OCI-LY7 (cell line): ENCODE measurements at regions not wholly inside any gene's neighbourhood (a gene's known extent, or its start where the extent isn't known, plus 50 kb on each side); places are given as distances from the start of the nearest gene placed in this dataset.

ENCODE experiments used
- BruUV-seq: library from RNA; stranded (reverse); fragments of 400-500 nt; replicated peaks from 2 replicates; lab custom pipeline; 2021; lab: Mats Ljungman, UMichigan
- CTCF ChIA-PET: fragments of 300-600 bp; sonication (Branson Sonifier 250); formaldehyde crosslinking; loops from one replicate; lab custom pipeline; 2022; ENCODE audit warnings: antibody characterized with exemption; ENCODE audit not compliant: unreplicated experiment; lab: Charles Lee
- POLR2A ChIA-PET: fragments of 300-600 bp; sonication (Branson Sonifier 250); formaldehyde crosslinking; loops from one replicate; lab custom pipeline; 2022; ENCODE audit warnings: antibody characterized with exemption; lab: Charles Lee
- DNase-seq: peaks from one replicate; pipeline ENCODE4 v3.0.0-alpha.2; 2015; ENCODE audit warnings: low spot score
- H2AFZ ChIP-seq: fragments of 200-600 bp; sonication (generic), shearing (Covaris generic); 2 replicates; pipeline ENCODE4 v1.6.1; 2014; ENCODE audit warnings: mild to moderate bottlenecking, antibody characterized with exemption, low read length, moderate library complexity
- H3K27ac ChIP-seq: fragments of 200-600 bp; sonication (generic); 2 replicates; pipeline ENCODE4 v1.5.1; 2014; ENCODE audit warnings: mixed run types, low read depth, mild to moderate bottlenecking, moderate library complexity, low read length, inconsistent platforms; ENCODE audit not compliant: poor library complexity, severe bottlenecking
- H3K36me3 ChIP-seq: fragments of 200-600 bp; sonication (generic); 2 replicates; pipeline ENCODE4 v1.6.1; 2014; ENCODE audit warnings: mild to moderate bottlenecking, antibody characterized with exemption, low read length, moderate library complexity, mixed read lengths; ENCODE audit not compliant: insufficient read depth
- H3K4me1 ChIP-seq: fragments of 200-600 bp; sonication (generic); 2 replicates; pipeline ENCODE4 v1.5.1; 2014; ENCODE audit warnings: mild to moderate bottlenecking, low read length; ENCODE audit not compliant: insufficient read depth, poor library complexity, severe bottlenecking
- H3K4me2 ChIP-seq: fragments of 200-600 bp; sonication (generic); 2 replicates; pipeline ENCODE4 v1.6.1; 2014; ENCODE audit warnings: mild to moderate bottlenecking, low read length
- H3K4me3 ChIP-seq: fragments of 200-600 bp; sonication (generic); 2 replicates; pipeline ENCODE4 v1.5.1; 2014; ENCODE audit warnings: mild to moderate bottlenecking, low read depth, low read length; ENCODE audit not compliant: poor library complexity, severe bottlenecking
- H3K79me2 ChIP-seq: fragments of 200-600 bp; sonication (generic); 2 replicates; pipeline ENCODE4 v1.6.1; 2016; ENCODE audit warnings: low read depth, mild to moderate bottlenecking, low read length, moderate library complexity, mixed read lengths; ENCODE audit not compliant: insufficient read depth
- H3K9me2 ChIP-seq: fragments of 200-600 bp; sonication (generic); 2 replicates; pipeline ENCODE4 v1.6.1; 2016; ENCODE audit warnings: mild to moderate bottlenecking, low read length, mixed read lengths; ENCODE audit not compliant: insufficient read depth
- H3K9me3 ChIP-seq: fragments of 200-600 bp; sonication (generic); 2 replicates; pipeline ENCODE4 v1.6.1; 2014; ENCODE audit warnings: mild to moderate bottlenecking, mixed run types, low read length, mixed read lengths
- H4K20me1 ChIP-seq: fragments of 200-600 bp; sonication (generic); 2 replicates; pipeline ENCODE4 v1.6.1; 2014; ENCODE audit warnings: mild to moderate bottlenecking, antibody characterized with exemption, low read length, moderate library complexity, mixed read lengths; ENCODE audit not compliant: insufficient read depth
- EZH2phosphoT487 ChIP-seq: fragments of 200-600 bp; sonication (generic); IDR thresholded peaks from 2 replicates; pipeline ENCODE4 v1.6.1; 2018; ENCODE audit warnings: low read depth, borderline replicate concordance, mild to moderate bottlenecking, mixed run types, antibody characterized with exemption, low read length, moderate library complexity, mixed read lengths
- intact Hi-C: fragments of 100-400 bp; cut with micrococcal nuclease; formaldehyde crosslinking; loops from one replicate; pipeline ENCODE4 v1.10.0; 2022; ENCODE audit not compliant: unreplicated experiment
- TF ChIP-seq, protein P1 (sequence below): fragments of 200-600 bp; sonication (generic); conservative IDR thresholded peaks from 2 replicates; pipeline ENCODE4 v1.5.1; 2014; ENCODE audit warnings: mild to moderate bottlenecking, antibody characterized with exemption, low read length, moderate library complexity, mixed read lengths

DNA sequence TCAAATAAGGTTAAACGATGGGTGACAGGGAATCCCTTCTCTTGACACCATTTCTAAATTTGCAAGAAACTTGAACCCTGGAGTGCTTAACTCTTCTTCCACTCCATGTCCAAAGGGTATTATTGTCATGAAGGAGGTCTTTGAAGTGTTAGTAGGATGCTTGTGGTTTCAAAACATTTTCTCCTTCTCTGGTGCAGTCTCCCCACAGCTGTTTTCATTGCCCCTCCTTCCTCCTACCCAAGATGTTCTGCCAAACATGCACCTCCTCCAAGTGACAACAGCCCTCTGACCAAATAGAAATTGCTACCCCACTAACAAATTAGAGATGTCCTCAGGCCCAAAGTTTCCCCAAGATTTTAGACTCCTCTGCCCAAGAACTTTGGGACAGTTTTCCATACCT is 151.4 kb downstream of the POLR2M start:
- Histone ChIP-seq H3K36me3 (no peaks in the 10 kb centered on the region), H3K4me3 (no peak overlapping the region), H4K20me1 (no peaks in the 10 kb centered on the region), H3K9me3 (no peaks in the 10 kb centered on the region), H3K4me1 (no peaks in the 10 kb centered on the region), H3K79me2 (no peaks in the 10 kb centered on the region), H3K4me2 (no peak overlapping the region), H3K27ac (no peak overlapping the region), H2AFZ (no peak overlapping the region), H3K9me2 (no peaks in the 10 kb centered on the region)
- TF ChIP-seq EZH2phosphoT487 = no peak
- TF ChIP-seq, protein P1, sequence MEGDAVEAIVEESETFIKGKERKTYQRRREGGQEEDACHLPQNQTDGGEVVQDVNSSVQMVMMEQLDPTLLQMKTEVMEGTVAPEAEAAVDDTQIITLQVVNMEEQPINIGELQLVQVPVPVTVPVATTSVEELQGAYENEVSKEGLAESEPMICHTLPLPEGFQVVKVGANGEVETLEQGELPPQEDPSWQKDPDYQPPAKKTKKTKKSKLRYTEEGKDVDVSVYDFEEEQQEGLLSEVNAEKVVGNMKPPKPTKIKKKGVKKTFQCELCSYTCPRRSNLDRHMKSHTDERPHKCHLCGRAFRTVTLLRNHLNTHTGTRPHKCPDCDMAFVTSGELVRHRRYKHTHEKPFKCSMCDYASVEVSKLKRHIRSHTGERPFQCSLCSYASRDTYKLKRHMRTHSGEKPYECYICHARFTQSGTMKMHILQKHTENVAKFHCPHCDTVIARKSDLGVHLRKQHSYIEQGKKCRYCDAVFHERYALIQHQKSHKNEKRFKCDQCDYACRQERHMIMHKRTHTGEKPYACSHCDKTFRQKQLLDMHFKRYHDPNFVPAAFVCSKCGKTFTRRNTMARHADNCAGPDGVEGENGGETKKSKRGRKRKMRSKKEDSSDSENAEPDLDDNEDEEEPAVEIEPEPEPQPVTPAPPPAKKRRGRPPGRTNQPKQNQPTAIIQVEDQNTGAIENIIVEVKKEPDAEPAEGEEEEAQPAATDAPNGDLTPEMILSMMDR = no peak
- no peak for DNase-seq
- CTCF ChIA-PET = no interaction called here
- intact Hi-C loops = no loop called here
- no TSS peak for BruUV-seq
- POLR2A ChIA-PET = no interaction called here

DNA sequence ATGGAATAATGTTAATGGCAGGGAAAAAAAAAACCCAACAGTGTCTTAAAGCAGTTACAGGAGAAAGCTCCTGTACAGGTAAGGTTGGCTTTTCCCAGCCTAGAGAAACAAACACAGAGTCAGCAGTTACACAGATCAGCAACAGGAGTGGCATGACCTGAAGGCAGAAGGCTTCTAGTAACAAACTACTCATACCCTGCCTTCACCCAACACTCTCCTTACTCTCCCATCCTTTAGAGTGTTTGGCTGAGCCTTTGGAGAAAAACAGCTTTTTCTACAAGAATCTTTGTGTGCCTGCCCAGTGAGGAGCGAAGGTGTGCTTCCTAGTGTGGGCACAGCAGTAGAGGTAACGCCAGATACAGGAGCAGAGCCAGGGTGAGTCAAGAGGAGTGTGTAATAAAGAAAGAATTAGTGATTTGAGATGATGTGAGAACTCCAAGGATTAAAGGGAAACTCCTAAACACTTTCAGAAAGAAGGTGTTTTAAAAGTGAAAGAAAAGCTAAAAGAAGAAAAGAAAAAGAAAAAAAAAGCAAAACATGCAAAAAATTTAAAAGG is 152.7 kb downstream of the POLR2M start:
- POLR2A ChIA-PET = interaction anchor here (0.6 kb wide), 1 partner anchor 97 kb away, joined by 5 read pairs; no protein-coding TSS in a partner anchor
- no peak overlapping the region for H3K27ac ChIP-seq
- H3K9me3 ChIP-seq = no peaks in the 10 kb centered on the region
- DNase-seq = no peak
- H3K36me3 ChIP-seq = no peaks in the 10 kb centered on the region
- H4K20me1 ChIP-seq = no peaks in the 10 kb centered on the region
- TF ChIP-seq, protein P1 = no peak
- no peak for TF ChIP-seq EZH2phosphoT487
- intact Hi-C loops = no loop called here
- H3K79me2 ChIP-seq = no peaks in the 10 kb centered on the region
- no peaks in the 10 kb centered on the region for H3K9me2 ChIP-seq
- CTCF ChIA-PET = no interaction called here
- no TSS peak for BruUV-seq
- no peak overlapping the region for H2AFZ ChIP-seq
- no peak overlapping the region for H3K4me3 ChIP-seq
- no peak overlapping the region for H3K4me2 ChIP-seq
- no peaks in the 10 kb centered on the region for H3K4me1 ChIP-seq

DNA sequence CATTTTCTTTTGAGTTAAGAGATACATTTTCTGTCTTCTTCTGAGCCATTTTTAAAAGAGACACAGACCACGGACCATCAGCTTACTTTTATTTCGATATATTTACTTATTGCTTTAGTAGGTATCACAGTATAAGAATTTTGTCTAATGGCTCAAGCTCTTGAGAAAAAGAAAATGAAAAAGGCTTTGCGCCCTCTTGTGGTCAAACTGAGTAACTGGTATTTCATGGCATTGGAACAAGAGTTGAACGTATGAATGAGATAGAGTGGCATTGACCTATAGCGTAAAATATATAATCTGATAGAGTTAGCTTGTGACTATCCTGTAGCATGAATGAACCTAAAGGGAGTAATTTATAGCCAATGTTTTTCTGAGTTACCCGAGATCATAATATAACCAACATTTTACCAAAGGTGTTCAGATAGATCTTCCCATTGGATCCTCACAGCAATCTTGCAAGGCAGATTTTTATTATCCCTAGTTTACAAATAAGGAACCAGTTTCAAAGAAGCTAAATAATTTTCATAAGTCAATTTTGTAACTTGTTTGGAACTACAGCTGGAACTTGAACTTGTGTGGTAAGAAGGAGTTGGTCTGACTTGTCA is 154.6 kb downstream of the POLR2M start:
- Histone ChIP-seq H4K20me1 (no peaks in the 10 kb centered on the region), H3K9me3 (no peaks in the 10 kb centered on the region), H3K27ac (no peak overlapping the region), H3K36me3 (no peaks in the 10 kb centered on the region), H3K4me3 (no peak overlapping the region), H3K79me2 (no peaks in the 10 kb centered on the region), H2AFZ (no peak overlapping the region), H3K9me2 (no peaks in the 10 kb centered on the region), H3K4me2 (no peak overlapping the region), H3K4me1 (no peaks in the 10 kb centered on the region)
- no TSS peak for BruUV-seq
- ChIA-PET POLR2A (no interaction called here), CTCF (no interaction called here)
- DNase-seq = peak; percentile 52
- TF ChIP-seq, protein P1 = peak; percentile 98
- no peak for TF ChIP-seq EZH2phosphoT487
- intact Hi-C loops = loop anchor here (5.0 to 10.0 kb wide), 2 partner anchors 116 to 299 kb away; no protein-coding TSS in a partner anchor
